Loucy (cell line): ENCODE measurements at regions not wholly inside any gene's neighbourhood (a gene's known extent, or its start where the extent isn't known, plus 50 kb on each side); places are given as distances from the start of the nearest gene placed in this dataset.

Experiments
- H2AFZ ChIP-seq: fragments of 200-600 bp; sonication (generic); 2 replicates; pipeline ENCODE4 v1.6.0; 2016; ENCODE audit warnings: antibody characterized with exemption, mild to moderate bottlenecking, low read length, moderate library complexity
- H3F3A ChIP-seq: fragments of 200-600 bp; 2 replicates; pipeline ENCODE4 v1.6.0; 2016; ENCODE audit warnings: antibody characterized with exemption, low read depth, mild to moderate bottlenecking
- H3K27me3 ChIP-seq: fragments of 200-600 bp; sonication (generic); 2 replicates; pipeline ENCODE4 v1.6.1; 2014; ENCODE audit warnings: low read length, mild to moderate bottlenecking; ENCODE audit not compliant: insufficient read depth, poor library complexity, severe bottlenecking
- H3K36me3 ChIP-seq: fragments of 200-600 bp; sonication (generic); 2 replicates; pipeline ENCODE4 v1.6.1; 2016; ENCODE audit warnings: low read length; ENCODE audit not compliant: insufficient read depth
- H3K4me1 ChIP-seq: fragments of 200-600 bp; sonication (generic); 2 replicates; pipeline ENCODE4 v1.5.1; 2014; ENCODE audit warnings: low read length, mild to moderate bottlenecking; ENCODE audit not compliant: insufficient read depth, poor library complexity, severe bottlenecking
- H3K4me2 ChIP-seq: fragments of 200-600 bp; sonication (generic); 2 replicates; pipeline ENCODE4 v1.6.0; 2014; ENCODE audit warnings: antibody characterized with exemption, low read length, low read depth, mild to moderate bottlenecking; ENCODE audit not compliant: poor library complexity, severe bottlenecking
- H3K4me3 ChIP-seq: fragments of 200-600 bp; sonication (generic); 2 replicates; pipeline ENCODE4 v1.5.1; 2014; ENCODE audit warnings: low read length, mild to moderate bottlenecking, mixed read lengths; ENCODE audit not compliant: poor library complexity, severe bottlenecking
- H3K79me2 ChIP-seq: fragments of 200-600 bp; sonication (generic); 2 replicates; pipeline ENCODE4 v1.6.1; 2014; ENCODE audit warnings: low read length; ENCODE audit not compliant: insufficient read depth
- H3K9ac ChIP-seq: fragments of 200-600 bp; sonication (generic); 2 replicates; pipeline ENCODE4 v1.6.0; 2014; ENCODE audit warnings: mild to moderate bottlenecking, low read depth, low read length, moderate library complexity; ENCODE audit not compliant: poor library complexity, severe bottlenecking
- H3K9me2 ChIP-seq: fragments of 200-600 bp; sonication (generic); replicated peaks from 2 replicates; pipeline ENCODE4 v1.6.1; 2016; ENCODE audit warnings: low read depth, low read length, mixed read lengths
- H3K9me3 ChIP-seq: fragments of 200-600 bp; sonication (generic); 2 replicates; pipeline ENCODE4 v1.6.1; 2014; ENCODE audit warnings: mild to moderate bottlenecking, antibody characterized with exemption, low read length, low read depth; ENCODE audit not compliant: insufficient read depth
- H4K20me1 ChIP-seq: fragments of 200-600 bp; sonication (generic); 2 replicates; pipeline ENCODE4 v1.6.0; 2014; ENCODE audit warnings: antibody characterized with exemption, low read length, mild to moderate bottlenecking; ENCODE audit not compliant: insufficient read depth, poor library complexity, severe bottlenecking
- CTCF ChIP-seq: fragments of 200-600 bp; sonication (generic); conservative IDR thresholded peaks from 2 replicates; pipeline ENCODE4 v1.5.1; 2014; ENCODE audit warnings: mild to moderate bottlenecking, antibody characterized with exemption, low read length
- EZH2phosphoT487 ChIP-seq: fragments of 200-600 bp; IDR thresholded peaks from 2 replicates; pipeline ENCODE4 v1.6.1; 2018; ENCODE audit warnings: antibody characterized with exemption, mild to moderate bottlenecking, moderate library complexity, borderline replicate concordance

- TF ChIP-seq EZH2phosphoT487 (no peak), CTCF (no peak)
Observed at GRCh38 chr11:109745996-109746625, 324.1 kb downstream of the C11orf87 start.

GRCh38 chr11:109747839-109748238, 325.8 kb downstream of the C11orf87 start:
- Histone ChIP-seq H3K9me3 (no peaks in the 10 kb centered on the region), H4K20me1 (no peaks in the 10 kb centered on the region), H3K4me1 (no peaks in the 10 kb centered on the region), H3K27me3 (no peaks in the 10 kb centered on the region), H3K4me3 (no peak overlapping the region), H3K9me2 (no peaks in the 10 kb centered on the region), H3K9ac (no peak overlapping the region), H3K4me2 (no peak overlapping the region), H3K36me3 (no peaks in the 10 kb centered on the region), H3F3A (no peaks in the 10 kb centered on the region), H3K79me2 (no peaks in the 10 kb centered on the region), H2AFZ (no peak overlapping the region)
- no peak for TF ChIP-seq EZH2phosphoT487
- TF ChIP-seq CTCF: no peak

More at GRCh38 chr11:109745996-109746625, 324.1 kb downstream of the C11orf87 start:
- no peaks in the 10 kb centered on the region for H3K9me3 ChIP-seq
- no peaks in the 10 kb centered on the region for H3K27me3 ChIP-seq
- no peaks in the 10 kb centered on the region for H3K36me3 ChIP-seq
- H3F3A ChIP-seq: no peaks in the 10 kb centered on the region
- no peaks in the 10 kb centered on the region for H3K4me1 ChIP-seq
- no peak overlapping the region for H2AFZ ChIP-seq
- H3K9me2 ChIP-seq: no peaks in the 10 kb centered on the region
- H3K79me2 ChIP-seq: no peaks in the 10 kb centered on the region
- H3K4me3 ChIP-seq: no peak overlapping the region
- no peaks in the 10 kb centered on the region for H4K20me1 ChIP-seq
- H3K4me2 ChIP-seq: no peak overlapping the region
- H3K9ac ChIP-seq: no peak overlapping the region

GRCh38 chr11:109749476-109749875, 327.5 kb downstream of the C11orf87 start:
- Histone ChIP-seq H3K9me3 (no peaks in the 10 kb centered on the region), H3F3A (no peaks in the 10 kb centered on the region), H3K9me2 (no peaks in the 10 kb centered on the region), H3K36me3 (no peaks in the 10 kb centered on the region), H3K9ac (no peak overlapping the region), H3K27me3 (no peaks in the 10 kb centered on the region), H3K79me2 (no peaks in the 10 kb centered on the region), H3K4me1 (no peaks in the 10 kb centered on the region), H4K20me1 (no peaks in the 10 kb centered on the region), H3K4me2 (no peak overlapping the region), H2AFZ (no peak overlapping the region), H3K4me3 (no peak overlapping the region)
- TF ChIP-seq CTCF: no peak
- TF ChIP-seq EZH2phosphoT487: no peak
